Lung (tissue), 11 donors: ENCODE measurements at regions not wholly inside any gene's neighbourhood (a gene's known extent, or its start where the extent isn't known, plus 50 kb on each side); places are given as distances from the start of the nearest gene placed in this dataset.

Experiments
- ATAC-seq: fragments of 200-7000 bp; cut with Tn5 transposase; one replicate; pipeline ENCODE4 v1.9.1; 2020; ENCODE audit warnings: moderate number of reproducible peaks; ENCODE audit not compliant: insufficient read depth, low FRiP score
- DNase-seq, 3 donors: peaks; one replicate each; pipeline ENCODE4 v3.0.0-alpha.2; 2013 to 2017
- H3K27ac ChIP-seq, 2 donors: one replicate each; pipeline ENCODE4 v1.5.1; 2013; ENCODE audit warnings: mild to moderate bottlenecking in 2 of 2, moderate library complexity in 2 of 2, control low read depth in 1 of 2, inconsistent platforms in 1 of 2, low read depth in 1 of 2, low read length in 1 of 2
- H3K27me3 ChIP-seq, 3 donors: one replicate each; pipeline ENCODE4 v1.5.1; 2013; ENCODE audit warnings: low read length in 2 of 3; ENCODE audit not compliant: control insufficient read depth in 3 of 3, insufficient read depth in 3 of 3
- H3K36me3 ChIP-seq, 4 donors: one replicate each; pipeline ENCODE4 v1.5.1; 2013; ENCODE audit warnings: low read length in 4 of 4, mild to moderate bottlenecking in 1 of 4, moderate library complexity in 1 of 4; ENCODE audit not compliant: control insufficient read depth in 4 of 4, insufficient read depth in 4 of 4
- H3K4me1 ChIP-seq, 5 donors: one replicate each; pipeline ENCODE4 v1.5.1; 2013; ENCODE audit warnings: low read length in 5 of 5, mild to moderate bottlenecking in 2 of 5, moderate library complexity in 1 of 5; ENCODE audit not compliant: control insufficient read depth in 5 of 5, insufficient read depth in 5 of 5
- H3K4me3 ChIP-seq: one replicate; pipeline ENCODE4 v1.5.1; 2013; ENCODE audit warnings: mild to moderate bottlenecking, control low read depth, moderate library complexity
- H3K9ac ChIP-seq, 2 donors: one replicate each; pipeline ENCODE4 v1.5.1; 2013; ENCODE audit warnings: low read length in 2 of 2, control low read depth in 1 of 2; ENCODE audit not compliant: insufficient read depth in 1 of 2
- H3K9me3 ChIP-seq, 4 donors: one replicate each; pipeline ENCODE4 v1.5.1; 2013; ENCODE audit warnings: low read length in 3 of 4, mild to moderate bottlenecking in 1 of 4, moderate library complexity in 1 of 4; ENCODE audit not compliant: control insufficient read depth in 4 of 4, insufficient read depth in 3 of 4
- WGBS, 2 donors: extraction: QIAGEN DNeasy Blood & Tissue Kit; methylation state at CpG; one replicate each; pipeline ENCODE4 v1.1.7; 2013; 5-methylcytosine and 5-hydroxymethylcytosine counted together
- TF ChIP-seq, protein P1 (sequence below): IDR thresholded peaks from 2 replicates; pipeline ENCODE4 v1.5.1; 2012; ENCODE audit warnings: mild to moderate bottlenecking; ENCODE audit errors: control extremely low read depth, extremely low read depth
- donor health status: control.
- donor health status: control.
- donor health status: Bipolar disorder and iron deficiency.
- donor health status: healthy.
- donor health status: DM: yes; HTN: yes; CAD: no.

DNA sequence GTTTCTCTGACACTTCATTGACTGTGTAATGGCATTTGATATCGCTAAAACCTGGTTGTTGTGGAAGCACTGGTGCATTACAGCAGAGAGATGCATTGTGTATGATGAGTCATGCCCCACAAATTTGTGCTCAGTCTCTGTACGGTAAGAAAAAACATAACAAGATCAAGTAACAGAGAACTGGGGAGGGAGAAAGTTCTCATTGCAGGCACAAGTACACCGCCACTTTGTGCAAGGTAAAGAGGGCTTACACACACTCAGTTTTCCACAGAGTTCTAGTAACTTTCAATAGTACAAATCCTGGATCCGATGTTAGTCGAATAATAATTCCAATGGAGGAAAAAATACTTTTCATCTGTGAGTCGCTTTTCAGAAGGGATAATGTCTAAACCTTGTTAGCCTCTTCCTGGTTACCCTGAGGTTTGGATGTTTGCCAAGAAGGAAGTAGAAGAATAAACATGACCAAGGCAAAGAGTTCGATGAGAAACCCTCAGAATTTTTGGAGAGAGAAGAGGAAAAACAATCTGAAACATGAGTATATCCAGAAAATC, 512.5 kb upstream of the SLIT2 start:
- no peaks in the 10 kb centered on the region for H3K27me3 ChIP-seq
- H3K4me3 ChIP-seq = no peak overlapping the region
- DNase-seq (peak in 2 of 3 donors; percentile 54 to 59), ATAC-seq (peak; percentile 65)
- H3K36me3 ChIP-seq = no peaks in the 10 kb centered on the region
- peaks cover 0 to 9% (median 0%) of the 10 kb centered on the region in 5 donors for H3K4me1 ChIP-seq
- no peaks in the 10 kb centered on the region for H3K9me3 ChIP-seq
- no peak overlapping the region for H3K9ac ChIP-seq
- H3K27ac ChIP-seq = no peak overlapping the region
- WGBS, 2 donors = 26 to 28% methylated on average over 7 of the region's 7 CpGs
- TF ChIP-seq, protein P1, sequence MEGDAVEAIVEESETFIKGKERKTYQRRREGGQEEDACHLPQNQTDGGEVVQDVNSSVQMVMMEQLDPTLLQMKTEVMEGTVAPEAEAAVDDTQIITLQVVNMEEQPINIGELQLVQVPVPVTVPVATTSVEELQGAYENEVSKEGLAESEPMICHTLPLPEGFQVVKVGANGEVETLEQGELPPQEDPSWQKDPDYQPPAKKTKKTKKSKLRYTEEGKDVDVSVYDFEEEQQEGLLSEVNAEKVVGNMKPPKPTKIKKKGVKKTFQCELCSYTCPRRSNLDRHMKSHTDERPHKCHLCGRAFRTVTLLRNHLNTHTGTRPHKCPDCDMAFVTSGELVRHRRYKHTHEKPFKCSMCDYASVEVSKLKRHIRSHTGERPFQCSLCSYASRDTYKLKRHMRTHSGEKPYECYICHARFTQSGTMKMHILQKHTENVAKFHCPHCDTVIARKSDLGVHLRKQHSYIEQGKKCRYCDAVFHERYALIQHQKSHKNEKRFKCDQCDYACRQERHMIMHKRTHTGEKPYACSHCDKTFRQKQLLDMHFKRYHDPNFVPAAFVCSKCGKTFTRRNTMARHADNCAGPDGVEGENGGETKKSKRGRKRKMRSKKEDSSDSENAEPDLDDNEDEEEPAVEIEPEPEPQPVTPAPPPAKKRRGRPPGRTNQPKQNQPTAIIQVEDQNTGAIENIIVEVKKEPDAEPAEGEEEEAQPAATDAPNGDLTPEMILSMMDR = no peak

DNA sequence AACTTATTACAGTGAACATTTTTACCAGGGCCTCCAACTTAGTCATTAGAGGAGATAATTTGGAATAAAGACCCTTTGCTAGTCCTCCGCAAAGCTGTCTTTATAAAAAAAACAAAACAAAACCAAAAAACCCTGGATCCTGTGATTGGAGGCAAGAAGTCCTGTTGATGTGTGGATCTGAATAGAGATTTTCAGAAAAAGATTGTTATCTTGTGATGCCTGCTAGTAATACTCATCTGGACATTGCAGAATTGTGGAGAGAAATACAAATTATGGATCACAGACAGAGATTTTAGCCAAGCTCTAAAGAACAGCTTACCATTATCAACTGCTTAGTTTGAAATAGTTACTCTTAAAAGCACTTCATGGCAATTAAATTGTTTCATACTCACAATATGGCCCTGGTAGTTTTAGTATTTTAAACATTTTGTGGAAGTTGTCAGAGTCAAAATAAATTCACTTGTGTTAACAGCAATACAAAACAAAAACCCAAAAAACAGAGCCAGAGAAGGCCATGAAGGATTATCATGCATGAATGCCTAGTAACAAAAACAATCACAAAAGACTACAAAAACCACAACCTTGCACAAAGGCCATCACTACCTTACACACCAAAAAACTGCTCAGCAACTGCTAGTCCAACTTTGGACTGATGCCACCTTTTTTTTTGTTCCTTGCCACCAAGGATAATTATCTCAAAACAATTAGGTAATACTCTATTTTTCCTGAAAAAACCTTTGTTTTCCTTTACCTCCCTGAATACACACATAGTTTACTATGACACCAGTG, 514.5 kb upstream of the SLIT2 start:
- no peaks in the 10 kb centered on the region for H3K36me3 ChIP-seq
- no peaks in the 10 kb centered on the region for H3K9me3 ChIP-seq
- peaks cover 0 to 8% (median 0%) of the 10 kb centered on the region in 5 donors for H3K4me1 ChIP-seq
- 97 to 98% methylated on average over 1 of the region's 1 CpG for WGBS, 2 donors
- TF ChIP-seq, protein P1 = no peak
- DNase-seq (no peak), ATAC-seq (no peak)
- H3K4me3 ChIP-seq = no peak overlapping the region
- no peak overlapping the region for H3K27ac ChIP-seq
- no peaks in the 10 kb centered on the region for H3K27me3 ChIP-seq
- no peak overlapping the region for H3K9ac ChIP-seq

GRCh38 chr4:19735012-19735411, 516.7 kb upstream of the SLIT2 start:
- H3K4me3 ChIP-seq = no peak overlapping the region
- no peaks in the 10 kb centered on the region for H3K9me3 ChIP-seq
- DNase-seq (peak in 1 of 3 donors; percentile 44), ATAC-seq (no peak)
- no peaks in the 10 kb centered on the region for H3K36me3 ChIP-seq
- TF ChIP-seq, protein P1 = no peak
- H3K9ac ChIP-seq = no peak overlapping the region
- peaks cover 0 to 6% (median 4%) of the 10 kb centered on the region in 5 donors for H3K4me1 ChIP-seq
- no peaks in the 10 kb centered on the region for H3K27me3 ChIP-seq
- no peak overlapping the region for H3K27ac ChIP-seq
